PC-9 (cell line): ENCODE measurements at regions not wholly inside any gene's neighbourhood (a gene's known extent, or its start where the extent isn't known, plus 50 kb on each side); places are given as distances from the start of the nearest gene placed in this dataset.

ENCODE experiments used
- BruUV-seq: library from RNA; stranded (reverse); fragments of 400-500 nt; replicated peaks from 2 replicates; lab custom pipeline; 2021; lab: Mats Ljungman, UMichigan
- CTCF ChIA-PET: fragments of 300-600 bp; sonication (Branson Sonifier 250); formaldehyde crosslinking; loops from one replicate; lab custom pipeline; 2022; ENCODE audit warnings: antibody characterized with exemption; lab: Charles Lee
- POLR2A ChIA-PET: fragments of 300-600 bp; sonication (Branson Sonifier 250); formaldehyde crosslinking; loops from one replicate; lab custom pipeline; 2022; ENCODE audit warnings: antibody characterized with exemption; ENCODE audit not compliant: unreplicated experiment; lab: Charles Lee
- DNase-seq, 2 experiments: peaks; one replicate each; pipeline versions ENCODE4 v3.0.0 to v3.0.0-alpha.2; 2015 to 2022; ENCODE audit warnings: mixed read lengths in 1 of 2
- H2AFZ ChIP-seq: fragments of 200-600 bp; sonication (generic); 2 replicates; pipeline ENCODE4 v1.8.1; 2017; ENCODE audit warnings: antibody characterized with exemption
- H3F3A ChIP-seq: fragments of 200-600 bp; sonication (generic); 2 replicates; pipeline ENCODE4 v1.8.1; 2017; ENCODE audit warnings: antibody characterized with exemption, mild to moderate bottlenecking, low read depth; ENCODE audit not compliant: insufficient read depth
- H3K27ac ChIP-seq: fragments of 200-600 bp; sonication (generic); 2 replicates; pipeline ENCODE4 v1.6.1; 2016; ENCODE audit warnings: mixed run types
- H3K27me3 ChIP-seq: fragments of 200-600 bp; sonication (generic); 2 replicates; pipeline ENCODE4 v1.6.1; 2016; ENCODE audit warnings: low read depth, mixed run types; ENCODE audit not compliant: insufficient read depth
- H3K36me3 ChIP-seq: fragments of 200-600 bp; sonication (generic); 2 replicates; pipeline ENCODE4 v1.6.1; 2016; ENCODE audit warnings: low read depth, mixed run types
- H3K4me1 ChIP-seq: fragments of 200-600 bp; sonication (generic); replicated peaks from 2 replicates; pipeline ENCODE4 v1.6.1; 2016; ENCODE audit warnings: mixed run types; ENCODE audit not compliant: insufficient read depth
- H3K4me2 ChIP-seq: fragments of 200-600 bp; sonication (generic); 2 replicates; pipeline ENCODE4 v1.6.1; 2017; ENCODE audit warnings: mixed run types
- H3K4me3 ChIP-seq: fragments of 200-600 bp; sonication (generic); 2 replicates; pipeline ENCODE4 v1.6.1; 2016; ENCODE audit warnings: mixed run types
- H3K79me2 ChIP-seq: fragments of 200-600 bp; sonication (generic); 2 replicates; pipeline ENCODE4 v1.6.1; 2017; ENCODE audit warnings: low read depth, mixed run types
- H3K9me2 ChIP-seq: fragments of 200-600 bp; sonication (generic); 2 replicates; pipeline ENCODE4 v1.8.1; 2017; ENCODE audit warnings: mild to moderate bottlenecking; ENCODE audit not compliant: insufficient read depth
- H3K9me3 ChIP-seq: fragments of 200-600 bp; sonication (generic); 2 replicates; pipeline ENCODE4 v1.8.1; 2016; ENCODE audit warnings: low read depth; ENCODE audit not compliant: insufficient read depth
- H4K20me1 ChIP-seq: fragments of 200-600 bp; sonication (generic); 2 replicates; pipeline ENCODE4 v1.8.1; 2017; ENCODE audit not compliant: insufficient read depth
- EZH2 ChIP-seq: fragments of 200-600 bp; sonication (generic); IDR thresholded peaks from 2 replicates; pipeline ENCODE4 v1.8.0; 2017; ENCODE audit warnings: antibody characterized with exemption, low read depth
- intact Hi-C: fragments of 100-400 bp; cut with micrococcal nuclease; formaldehyde crosslinking; loops from one replicate; pipeline ENCODE4 v1.10.0; 2022; ENCODE audit not compliant: unreplicated experiment
- TF ChIP-seq, protein P1 (sequence below): fragments of 200-600 bp; sonication (generic); conservative IDR thresholded peaks from 2 replicates; pipeline ENCODE4 v1.6.1; 2017; ENCODE audit warnings: mixed run types, antibody characterized with exemption, mild to moderate bottlenecking, moderate library complexity

DNA sequence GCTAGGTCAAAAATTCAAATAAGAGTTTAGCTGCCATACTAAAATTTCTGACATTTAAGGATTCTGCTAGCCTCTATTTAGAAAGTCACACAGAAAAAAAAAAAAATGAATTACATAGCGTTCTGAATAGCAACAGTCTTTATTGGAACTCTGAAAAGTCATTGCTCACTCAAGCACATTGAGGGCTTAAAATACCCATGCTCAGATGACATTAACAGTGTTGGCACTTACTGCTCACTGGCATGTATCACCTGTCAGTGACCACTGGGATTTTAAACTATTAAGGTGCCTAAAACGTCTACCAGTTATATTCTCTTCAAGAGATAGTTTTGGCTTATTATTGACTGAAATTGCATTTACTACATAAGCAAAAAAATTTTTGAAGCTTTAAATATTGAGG is 468.0 kb upstream of the SPHKAP start:
- no peaks in the 10 kb centered on the region for H4K20me1 ChIP-seq
- H3K36me3 ChIP-seq, result no peaks in the 10 kb centered on the region
- no peaks in the 10 kb centered on the region for H3K79me2 ChIP-seq
- H3K4me3 ChIP-seq, result no peak overlapping the region
- H3F3A ChIP-seq, result no peaks in the 10 kb centered on the region
- TF ChIP-seq EZH2, result no peak
- TF ChIP-seq, protein P1, sequence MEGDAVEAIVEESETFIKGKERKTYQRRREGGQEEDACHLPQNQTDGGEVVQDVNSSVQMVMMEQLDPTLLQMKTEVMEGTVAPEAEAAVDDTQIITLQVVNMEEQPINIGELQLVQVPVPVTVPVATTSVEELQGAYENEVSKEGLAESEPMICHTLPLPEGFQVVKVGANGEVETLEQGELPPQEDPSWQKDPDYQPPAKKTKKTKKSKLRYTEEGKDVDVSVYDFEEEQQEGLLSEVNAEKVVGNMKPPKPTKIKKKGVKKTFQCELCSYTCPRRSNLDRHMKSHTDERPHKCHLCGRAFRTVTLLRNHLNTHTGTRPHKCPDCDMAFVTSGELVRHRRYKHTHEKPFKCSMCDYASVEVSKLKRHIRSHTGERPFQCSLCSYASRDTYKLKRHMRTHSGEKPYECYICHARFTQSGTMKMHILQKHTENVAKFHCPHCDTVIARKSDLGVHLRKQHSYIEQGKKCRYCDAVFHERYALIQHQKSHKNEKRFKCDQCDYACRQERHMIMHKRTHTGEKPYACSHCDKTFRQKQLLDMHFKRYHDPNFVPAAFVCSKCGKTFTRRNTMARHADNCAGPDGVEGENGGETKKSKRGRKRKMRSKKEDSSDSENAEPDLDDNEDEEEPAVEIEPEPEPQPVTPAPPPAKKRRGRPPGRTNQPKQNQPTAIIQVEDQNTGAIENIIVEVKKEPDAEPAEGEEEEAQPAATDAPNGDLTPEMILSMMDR, result no peak
- BruUV-seq, result no TSS peak
- H3K4me1 ChIP-seq, result 0 out of 2 replicates have a peak, but pooled peaks cover 1% of the 10 kb centered on the region
- H3K9me3 ChIP-seq, result no peaks in the 10 kb centered on the region
- no peak overlapping the region for H3K27ac ChIP-seq
- no peak overlapping the region for H2AFZ ChIP-seq
- no peak overlapping the region for H3K4me2 ChIP-seq
- CTCF ChIA-PET, result no interaction called here
- intact Hi-C loops, result no loop called here
- no peak for DNase-seq
- POLR2A ChIA-PET, result no interaction called here
- no peaks in the 10 kb centered on the region for H3K27me3 ChIP-seq
- no peaks in the 10 kb centered on the region for H3K9me2 ChIP-seq

DNA sequence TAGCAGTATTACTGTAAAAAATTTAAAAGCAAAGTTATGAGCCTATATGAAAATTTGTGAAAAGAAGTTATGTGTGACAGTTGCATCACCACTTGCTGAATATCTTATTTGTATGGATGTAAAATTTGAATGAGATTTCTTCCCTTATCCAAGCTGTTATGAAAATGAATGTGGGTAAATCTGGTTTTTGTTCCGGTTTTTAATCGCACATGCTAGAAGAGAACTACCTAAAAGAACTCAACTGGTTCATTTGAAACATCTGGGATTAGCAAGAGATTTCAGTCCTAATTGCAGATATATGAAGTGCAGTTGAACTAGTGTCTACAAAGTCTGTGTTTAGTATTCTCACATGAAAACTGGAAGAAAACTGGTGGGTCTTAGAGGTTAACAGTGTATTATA is 467.1 kb upstream of the SPHKAP start:
- Histone ChIP-seq H2AFZ (no peak overlapping the region), H3K79me2 (no peaks in the 10 kb centered on the region), H3K4me2 (no peak overlapping the region), H3K9me2 (no peaks in the 10 kb centered on the region), H3K9me3 (no peaks in the 10 kb centered on the region), H3K27ac (no peak overlapping the region), H3K36me3 (no peaks in the 10 kb centered on the region), H3F3A (no peaks in the 10 kb centered on the region), H3K27me3 (no peaks in the 10 kb centered on the region), H3K4me3 (no peak overlapping the region), H3K4me1 (no peaks in the 10 kb centered on the region), H4K20me1 (no peaks in the 10 kb centered on the region)
- ChIA-PET POLR2A (no interaction called here), CTCF (no interaction called here)
- intact Hi-C loops, result no loop called here
- no peak for DNase-seq
- no TSS peak for BruUV-seq
- TF ChIP-seq EZH2, result no peak
- TF ChIP-seq, protein P1, result no peak

DNA sequence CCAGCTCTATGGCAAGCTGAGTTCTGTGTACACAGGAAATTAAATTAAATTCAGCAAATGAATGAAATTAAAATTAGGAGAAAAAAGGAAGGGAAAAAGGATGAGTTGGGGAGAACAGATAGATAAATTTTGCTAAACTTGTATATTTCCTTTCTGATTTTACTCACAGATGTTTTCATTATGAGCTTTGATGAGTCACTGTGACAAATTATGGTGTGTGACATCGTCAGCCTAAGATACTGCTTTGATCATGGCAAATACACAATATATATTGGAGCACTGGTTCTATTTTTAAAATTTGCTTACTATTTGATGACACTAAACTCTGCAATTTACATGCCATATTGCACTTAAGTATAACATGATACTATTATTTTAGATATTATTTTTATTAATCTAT is 464.6 kb upstream of the SPHKAP start:
- TF ChIP-seq, protein P1, result no peak
- no peak for TF ChIP-seq EZH2
- Histone ChIP-seq H4K20me1 (no peaks in the 10 kb centered on the region), H3K9me3 (no peaks in the 10 kb centered on the region), H3K4me3 (no peak overlapping the region), H3K4me1 (no peaks in the 10 kb centered on the region), H3K79me2 (no peaks in the 10 kb centered on the region), H3K27me3 (no peaks in the 10 kb centered on the region), H3K9me2 (no peaks in the 10 kb centered on the region), H3F3A (no peaks in the 10 kb centered on the region), H3K36me3 (no peaks in the 10 kb centered on the region), H2AFZ (no peak overlapping the region), H3K4me2 (no peak overlapping the region), H3K27ac (no peak overlapping the region)
- BruUV-seq, result no TSS peak
- DNase-seq, result no peak
- ChIA-PET CTCF (no interaction called here), POLR2A (interaction anchor here (0.6 kb wide), 1 partner anchor 1321 kb away, joined by 6 read pairs; no protein-coding TSS in a partner anchor)
- intact Hi-C loops, result no loop called here
